WTC11 (cell line): ENCODE measurements at regions not wholly inside any gene's neighbourhood (a gene's known extent, or its start where the extent isn't known, plus 50 kb on each side); places are given as distances from the start of the nearest gene placed in this dataset.

Experiments
- ATF6 ChIP-seq: sonication (generic); formaldehyde crosslinking; IDR thresholded peaks from 2 replicates; pipeline ENCODE4 v1.8.1; 2023; ENCODE audit warnings: mild to moderate bottlenecking, missing genetic modification reagents
- CTCF ChIP-seq: fragments of 200-600 bp; IDR thresholded peaks from 2 replicates; pipeline ENCODE4 v1.8.0; 2022; ENCODE audit warnings: antibody characterized with exemption
- NFATC4 ChIP-seq: fragments of 250-450 bp; sonication (Bioruptor Pico); IDR thresholded peaks from 2 replicates; pipeline ENCODE4 v1.9.0; 2021; ENCODE audit warnings: mild to moderate bottlenecking
- NFE2L1 ChIP-seq: sonication (generic); formaldehyde crosslinking; IDR thresholded peaks from 2 replicates; pipeline ENCODE4 v1.8.1; 2023; ENCODE audit warnings: missing genetic modification reagents
- TCF7 ChIP-seq: sonication (generic); formaldehyde crosslinking; IDR thresholded peaks from 2 replicates; pipeline ENCODE4 v1.8.0; 2022; ENCODE audit warnings: mild to moderate bottlenecking, low read depth, missing genetic modification reagents, moderate library complexity
- ZNF121 ChIP-seq: sonication (generic); formaldehyde crosslinking; IDR thresholded peaks from 2 replicates; pipeline ENCODE4 v1.8.0; 2023; ENCODE audit warnings: missing genetic modification reagents
- TF ChIP-seq, protein P1 (sequence below): sonication (generic); formaldehyde crosslinking; IDR thresholded peaks from 2 replicates; pipeline ENCODE4 v1.8.1; 2023; ENCODE audit warnings: mild to moderate bottlenecking, missing genetic modification reagents

DNA sequence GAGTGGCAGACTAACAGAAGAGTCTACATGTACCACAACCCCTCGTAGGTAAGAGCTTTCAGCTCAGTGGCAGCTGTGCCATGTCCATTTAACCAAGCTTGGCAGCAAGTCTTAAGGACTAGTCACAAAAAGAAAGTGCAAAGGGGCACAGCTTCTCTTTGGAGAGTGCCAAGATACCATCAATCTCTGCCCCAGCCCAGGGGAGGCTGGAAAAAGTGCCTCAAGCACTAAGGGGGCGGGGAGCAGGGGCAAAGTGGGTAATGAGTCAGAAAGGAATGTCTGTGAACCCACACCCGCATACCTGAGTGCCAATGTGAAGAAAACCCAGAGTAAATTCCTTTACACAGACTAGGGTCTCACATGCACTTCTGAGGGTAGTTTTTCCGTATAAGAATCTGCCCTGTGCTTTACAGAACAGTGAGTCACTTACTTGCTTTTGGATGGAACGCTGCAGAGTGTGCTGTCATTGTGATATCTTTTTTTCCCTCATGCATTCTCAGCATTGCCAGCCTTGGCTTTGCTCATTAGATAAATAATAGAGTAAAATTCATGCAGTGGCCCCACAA lies 219.8 kb downstream of the ZNF674 start:
- TF ChIP-seq ZNF121 (CRISPR knock-in tag): no peak
- no peak for TF ChIP-seq CTCF
- TF ChIP-seq ATF6 (CRISPR knock-in tag): no peak
- TF ChIP-seq, protein P1, sequence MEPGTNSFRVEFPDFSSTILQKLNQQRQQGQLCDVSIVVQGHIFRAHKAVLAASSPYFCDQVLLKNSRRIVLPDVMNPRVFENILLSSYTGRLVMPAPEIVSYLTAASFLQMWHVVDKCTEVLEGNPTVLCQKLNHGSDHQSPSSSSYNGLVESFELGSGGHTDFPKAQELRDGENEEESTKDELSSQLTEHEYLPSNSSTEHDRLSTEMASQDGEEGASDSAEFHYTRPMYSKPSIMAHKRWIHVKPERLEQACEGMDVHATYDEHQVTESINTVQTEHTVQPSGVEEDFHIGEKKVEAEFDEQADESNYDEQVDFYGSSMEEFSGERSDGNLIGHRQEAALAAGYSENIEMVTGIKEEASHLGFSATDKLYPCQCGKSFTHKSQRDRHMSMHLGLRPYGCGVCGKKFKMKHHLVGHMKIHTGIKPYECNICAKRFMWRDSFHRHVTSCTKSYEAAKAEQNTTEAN (CRISPR knock-in tag): no peak
- TF ChIP-seq NFATC4 (CRISPR knock-in tag): no peak
- TF ChIP-seq NFE2L1: no peak
- no peak for TF ChIP-seq TCF7 (CRISPR knock-in tag)
